Endothelial cell of umbilical vein (primary cell): ENCODE measurements at regions not wholly inside any gene's neighbourhood (a gene's known extent, or its start where the extent isn't known, plus 50 kb on each side); places are given as distances from the start of the nearest gene placed in this dataset.

ENCODE experiments used
- BruUV-seq: library from RNA; stranded (reverse); fragments of 400-500 nt; replicated peaks from 2 replicates; lab custom pipeline; 2021; lab: Mats Ljungman, UMichigan
- CTCF ChIA-PET: fragments of 300-600, 350-600 bp; sonication (Branson Sonifier 250); formaldehyde crosslinking; loops from one replicate; lab custom pipeline; 2021; ENCODE audit warnings: antibody characterized with exemption, inconsistent platforms; lab: Charles Lee
- POLR2A ChIA-PET: fragments of 300-600, 350-600 bp; sonication (Branson Sonifier 250); formaldehyde crosslinking; loops from one replicate; lab custom pipeline; 2021; ENCODE audit warnings: antibody characterized with exemption, inconsistent platforms; lab: Charles Lee
- DNase-seq: peaks from one replicate; pipeline ENCODE4 v3.0.0-alpha.2; 2011; ENCODE audit warnings: low read depth, low spot score
- FAIRE-seq: peaks from 2 replicates; lab custom pipeline; 2011; peaks lifted over from hg19 to GRCh38; lab: Jason Lieb, UNC
- H2AFZ ChIP-seq: 2 replicates; pipeline ENCODE4 v1.6.0; 2012; ENCODE audit warnings: low read depth, low read length, control low read depth, inconsistent platforms
- H3K27ac ChIP-seq: 2 replicates; pipeline ENCODE4 v1.5.1; 2011; ENCODE audit warnings: low read depth, mild to moderate bottlenecking, control low read depth, low read length, moderate library complexity; ENCODE audit not compliant: insufficient read depth
- H3K27me3 ChIP-seq, 2 experiments: 2 replicates each; pipeline versions ENCODE4 v1.6.0 to v1.6.1; 2011; ENCODE audit warnings: low read length in 2 of 2, mixed read lengths in 1 of 2; ENCODE audit not compliant: control insufficient read depth in 2 of 2, insufficient read depth in 2 of 2
- H3K36me3 ChIP-seq, 2 experiments: 2 replicates in 1 of 2; 3 replicates in 1 of 2; pipeline ENCODE4 v1.5.1; 2011; ENCODE audit warnings: low read length in 2 of 2, mild to moderate bottlenecking in 1 of 2, moderate library complexity in 1 of 2; ENCODE audit not compliant: control insufficient read depth in 2 of 2, insufficient read depth in 2 of 2; ENCODE audit errors: extremely low read depth in 1 of 2
- H3K4me1 ChIP-seq: 3 replicates; pipeline ENCODE4 v1.5.1; 2011; ENCODE audit warnings: mild to moderate bottlenecking, low read length; ENCODE audit not compliant: control insufficient read depth, insufficient read depth; ENCODE audit errors: extremely low read depth
- H3K4me2 ChIP-seq: 2 replicates; pipeline ENCODE4 v1.6.1; 2011; ENCODE audit warnings: low read length, control low read depth, mixed read lengths; ENCODE audit not compliant: insufficient read depth
- H3K4me3 ChIP-seq, 3 experiments: fragments of 200-600 bp in 1 of 3; sonication (generic), shearing (Covaris generic) in 1 of 3; replicated peaks in 1 of 3; 2 replicates each; pipeline ENCODE4 v1.5.1; 2011 to 2016; ENCODE audit warnings: control low read depth in 3 of 3, low read length in 3 of 3, mild to moderate bottlenecking in 2 of 3, inconsistent platforms in 1 of 3, low read depth in 1 of 3, moderate library complexity in 1 of 3; ENCODE audit not compliant: insufficient read depth in 1 of 3
- H3K79me2 ChIP-seq: 2 replicates; pipeline ENCODE4 v1.6.0; 2012; ENCODE audit warnings: low read length, inconsistent platforms; ENCODE audit not compliant: control insufficient read depth, insufficient read depth
- H3K9ac ChIP-seq: replicated peaks from 2 replicates; pipeline ENCODE3; 2011; ENCODE audit warnings: low read length, control low read depth; ENCODE audit not compliant: insufficient read depth; ENCODE audit errors: extremely low read depth
- H3K9me1 ChIP-seq: replicated peaks from 3 replicates; pipeline ENCODE4 v1.6.0; 2011; ENCODE audit warnings: mild to moderate bottlenecking, low read length; ENCODE audit not compliant: control insufficient read depth, insufficient read depth; ENCODE audit errors: extremely low read depth
- H3K9me3 ChIP-seq: replicated peaks from 2 replicates; pipeline ENCODE4 v1.5.1; 2012; ENCODE audit warnings: low read length, inconsistent platforms; ENCODE audit not compliant: control insufficient read depth, insufficient read depth
- H4K20me1 ChIP-seq: replicated peaks from 2 replicates; pipeline ENCODE3; 2011; ENCODE audit warnings: mild to moderate bottlenecking, low read length; ENCODE audit not compliant: control insufficient read depth, insufficient read depth; ENCODE audit errors: extremely low read depth
- EZH2 ChIP-seq: IDR thresholded peaks from 2 replicates; pipeline ENCODE4 v1.6.1; 2012; ENCODE audit warnings: borderline replicate concordance, low read depth, mild to moderate bottlenecking, moderate library complexity, low read length, inconsistent platforms; ENCODE audit not compliant: severe bottlenecking
- FOS ChIP-seq: IDR thresholded peaks from 2 replicates; pipeline ENCODE4 v1.6.1; 2011; ENCODE audit warnings: mild to moderate bottlenecking, low read length, moderate library complexity, borderline replicate concordance; ENCODE audit not compliant: insufficient read depth
- GATA2 ChIP-seq: IDR thresholded peaks from 2 replicates; pipeline ENCODE4 v1.7.0; 2011; ENCODE audit warnings: low read depth, mild to moderate bottlenecking, moderate library complexity, mixed read lengths, low read length; ENCODE audit not compliant: insufficient read length, insufficient read depth
- JUN ChIP-seq: IDR thresholded peaks from 2 replicates; pipeline ENCODE4 v1.6.1; 2011; ENCODE audit warnings: borderline replicate concordance, low read depth; ENCODE audit not compliant: insufficient read length, insufficient read depth
- MYC ChIP-seq: IDR thresholded peaks from one replicate; pipeline ENCODE4 v1.6.1; 2011; ENCODE audit warnings: mild to moderate bottlenecking, low read depth, low read length
- POLR2A ChIP-seq: IDR thresholded peaks from 2 replicates; pipeline ENCODE4 v1.6.1; 2012; ENCODE audit warnings: low read depth, mild to moderate bottlenecking, control low read depth, low read length
- POLR2AphosphoS5 ChIP-seq: IDR thresholded peaks from 2 replicates; pipeline ENCODE4 v1.6.1; 2012; ENCODE audit warnings: low read depth, mild to moderate bottlenecking, control low read depth, low read length, moderate library complexity; ENCODE audit not compliant: insufficient read depth
- dilution Hi-C: fragments of 300-500 bp; cut with MboI; formaldehyde crosslinking; loops from one replicate; pipeline ENCODE4 v1.15.0; 2019; ENCODE audit warnings: low sequenced_read_pairs; ENCODE audit not compliant: extremely low pct_ligation_motif_present
- intact Hi-C: fragments of 100-400 bp; cut with micrococcal nuclease; formaldehyde crosslinking; loops from one replicate; pipeline ENCODE4 v1.10.0; 2022
- TF ChIP-seq, protein P1 (sequence below): IDR thresholded peaks from 2 replicates; pipeline ENCODE4 v1.6.1; 2011; ENCODE audit not compliant: insufficient read depth, insufficient read length
- TF ChIP-seq, protein P2 (sequence below), 2 donors: IDR thresholded peaks; 1 replicate in 1 of 2; 2 replicates in 1 of 2; pipeline ENCODE4 v1.5.1; 2011; ENCODE audit warnings: low read length in 2 of 2, mild to moderate bottlenecking in 2 of 2, moderate library complexity in 2 of 2, control low read depth in 1 of 2, inconsistent platforms in 1 of 2, low read depth in 1 of 2; ENCODE audit not compliant: insufficient read depth in 1 of 2; ENCODE audit errors: extremely low read depth in 1 of 2

DNA sequence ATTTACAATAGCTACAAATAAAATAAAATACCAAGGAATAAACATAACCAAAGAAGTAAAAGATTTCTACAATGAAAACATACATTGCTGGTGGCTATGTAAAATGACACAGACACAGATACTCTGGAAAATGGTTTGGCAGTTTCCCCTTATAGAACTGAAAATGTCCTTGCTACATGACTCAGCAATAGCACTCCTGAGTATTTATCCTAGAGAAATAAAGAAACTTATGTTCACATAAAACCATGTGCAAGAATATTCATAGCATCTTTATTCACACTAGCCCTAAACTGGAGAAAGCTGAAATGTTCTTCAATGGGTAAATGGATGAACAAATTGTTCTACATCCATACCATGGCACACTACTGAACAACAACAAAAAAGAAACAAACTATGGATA, 100.2 kb upstream of the RFC3 start:
- Histone ChIP-seq H3K27me3 (no peaks in the 10 kb centered on the region), H4K20me1 (no peaks in the 10 kb centered on the region), H3K9me3 (no peaks in the 10 kb centered on the region), H3K4me2 (no peak overlapping the region), H3K4me1 (peaks cover 5% of the 10 kb centered on the region), H3K79me2 (no peaks in the 10 kb centered on the region), H3K9me1 (no peaks in the 10 kb centered on the region), H3K27ac (no peak overlapping the region), H3K36me3 (no peaks in the 10 kb centered on the region), H3K9ac (no peak overlapping the region), H3K4me3 (no peak overlapping the region), H2AFZ (no peak overlapping the region)
- no peak for FAIRE-seq
- ChIA-PET CTCF (interaction anchor here (0.7 to 1.0 kb wide), 3 partner anchors 12 to 175 kb away, joined by 3 read pairs; no protein-coding TSS in a partner anchor), POLR2A (no interaction called here)
- intact Hi-C loops (no loop called here), dilution Hi-C loops (no loop called here)
- no peak for DNase-seq
- no TSS peak for BruUV-seq
- TF ChIP-seq POLR2AphosphoS5 (no peak), JUN (no peak), POLR2A (no peak), FOS (no peak), GATA2 (no peak), EZH2 (no peak), MYC (no peak)
- TF ChIP-seq, protein P1, sequence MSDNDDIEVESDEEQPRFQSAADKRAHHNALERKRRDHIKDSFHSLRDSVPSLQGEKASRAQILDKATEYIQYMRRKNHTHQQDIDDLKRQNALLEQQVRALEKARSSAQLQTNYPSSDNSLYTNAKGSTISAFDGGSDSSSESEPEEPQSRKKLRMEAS: no peak
- TF ChIP-seq, protein P2, sequence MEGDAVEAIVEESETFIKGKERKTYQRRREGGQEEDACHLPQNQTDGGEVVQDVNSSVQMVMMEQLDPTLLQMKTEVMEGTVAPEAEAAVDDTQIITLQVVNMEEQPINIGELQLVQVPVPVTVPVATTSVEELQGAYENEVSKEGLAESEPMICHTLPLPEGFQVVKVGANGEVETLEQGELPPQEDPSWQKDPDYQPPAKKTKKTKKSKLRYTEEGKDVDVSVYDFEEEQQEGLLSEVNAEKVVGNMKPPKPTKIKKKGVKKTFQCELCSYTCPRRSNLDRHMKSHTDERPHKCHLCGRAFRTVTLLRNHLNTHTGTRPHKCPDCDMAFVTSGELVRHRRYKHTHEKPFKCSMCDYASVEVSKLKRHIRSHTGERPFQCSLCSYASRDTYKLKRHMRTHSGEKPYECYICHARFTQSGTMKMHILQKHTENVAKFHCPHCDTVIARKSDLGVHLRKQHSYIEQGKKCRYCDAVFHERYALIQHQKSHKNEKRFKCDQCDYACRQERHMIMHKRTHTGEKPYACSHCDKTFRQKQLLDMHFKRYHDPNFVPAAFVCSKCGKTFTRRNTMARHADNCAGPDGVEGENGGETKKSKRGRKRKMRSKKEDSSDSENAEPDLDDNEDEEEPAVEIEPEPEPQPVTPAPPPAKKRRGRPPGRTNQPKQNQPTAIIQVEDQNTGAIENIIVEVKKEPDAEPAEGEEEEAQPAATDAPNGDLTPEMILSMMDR (IDR thresholded peaks at IDR 0.05; ENCODE audit: extremely low read depth in 1 of 2, insufficient read depth in 1 of 2, low read depth in 1 of 2, low read length in 2 of 2): no peak
